ENCODE measurements at regions not wholly inside any gene's neighbourhood (a gene's known extent, or its start where the extent isn't known, plus 50 kb on each side); places are given as distances from the start of the nearest gene placed in this dataset.

GRCh38 chr4:176013476-176014247, 52.0 kb upstream of the WDR17 start:
- DNase-seq = no peak

- no peak for DNase-seq
Observed at GRCh38 chr4:176014583-176015108, 51.0 kb upstream of the WDR17 start.

Data from T-helper 1 cell (primary cell).